H1 (cell line): ENCODE measurements at regions not wholly inside any gene's neighbourhood (a gene's known extent, or its start where the extent isn't known, plus 50 kb on each side); places are given as distances from the start of the nearest gene placed in this dataset.

Experiments
- CTCF ChIA-PET: fragments of 300-600 bp; sonication (Branson Sonifier 250); formaldehyde crosslinking; loops from one replicate; lab custom pipeline; 2021; ENCODE audit not compliant: partially characterized antibody; lab: Charles Lee
- POLR2A ChIA-PET: fragments of 300-600 bp; sonication (Branson Sonifier 250); formaldehyde crosslinking; loops from one replicate; lab custom pipeline; 2021; ENCODE audit warnings: inconsistent platforms; ENCODE audit not compliant: partially characterized antibody; lab: Charles Lee
- DNase-seq, 2 experiments: peaks; one replicate each; pipeline versions ENCODE4 v3.0.0 to v3.0.0-alpha.2; 2010 to 2022; ENCODE audit warnings: low spot score in 2 of 2, low read depth in 1 of 2, mixed read lengths in 1 of 2
- FAIRE-seq: peaks from 2 replicates; lab custom pipeline; 2011; peaks lifted over from hg19 to GRCh38; lab: Jason Lieb, UNC
- H2AFZ ChIP-seq: 2 replicates; pipeline ENCODE4 v1.8.1; 2012; ENCODE audit warnings: low read length, inconsistent platforms
- H2AK5ac ChIP-seq: 2 replicates; pipeline ENCODE4 v1.6.1; 2013; ENCODE audit warnings: low read depth, low read length
- H2BK120ac ChIP-seq: replicated peaks from 2 replicates; pipeline ENCODE3; 2013; ENCODE audit warnings: low read depth, low read length, inconsistent platforms
- H2BK12ac ChIP-seq: 2 replicates; pipeline ENCODE4 v1.6.1; 2013; ENCODE audit warnings: low read depth, low read length
- H2BK15ac ChIP-seq: 2 replicates; pipeline ENCODE4 v1.6.1; 2013; ENCODE audit warnings: low read length
- H2BK20ac ChIP-seq: 2 replicates; pipeline ENCODE4 v1.6.1; 2013; ENCODE audit warnings: low read length
- H2BK5ac ChIP-seq: 2 replicates; pipeline ENCODE4 v1.6.1; 2013; ENCODE audit warnings: low read depth, low read length
- H3K14ac ChIP-seq: 2 replicates; pipeline ENCODE4 v1.6.1; 2013; ENCODE audit warnings: inconsistent platforms; ENCODE audit not compliant: insufficient read length
- H3K18ac ChIP-seq: 2 replicates; pipeline ENCODE4 v1.6.1; 2013; ENCODE audit warnings: low read length; ENCODE audit errors: extremely low read depth
- H3K23ac ChIP-seq: 2 replicates; pipeline ENCODE4 v1.6.1; 2013; ENCODE audit warnings: inconsistent platforms; ENCODE audit not compliant: insufficient read length
- H3K23me2 ChIP-seq: 2 replicates; pipeline ENCODE4 v1.6.1; 2013; ENCODE audit warnings: low read depth, low read length
- H3K27ac ChIP-seq: 2 replicates; pipeline ENCODE4 v1.6.1; 2011; ENCODE audit warnings: low read depth, low read length, inconsistent platforms
- H3K27me3 ChIP-seq, 4 experiments: replicated peaks in 1 of 4; 1 replicate in 1 of 4; 2 replicates in 3 of 4; pipeline versions ENCODE4 v1.6.1 to v1.8.1; 2011 to 2013; ENCODE audit warnings: low read length in 3 of 4, mild to moderate bottlenecking in 3 of 4, inconsistent platforms in 2 of 4, mixed read lengths in 2 of 4, moderate library complexity in 1 of 4; ENCODE audit not compliant: control insufficient read depth in 3 of 4, insufficient read depth in 3 of 4; ENCODE audit errors: extremely low read depth in 1 of 4
- H3K36me3 ChIP-seq, 4 experiments: 2 replicates each; pipeline versions ENCODE4 v1.6.1 to v1.8.1; 2011 to 2013; ENCODE audit warnings: mild to moderate bottlenecking in 4 of 4, low read length in 3 of 4, moderate library complexity in 2 of 4, control low read depth in 1 of 4, inconsistent platforms in 1 of 4; ENCODE audit not compliant: insufficient read depth in 4 of 4, control insufficient read depth in 2 of 4
- H3K4ac ChIP-seq: replicated peaks from 2 replicates; pipeline ENCODE3; 2013; ENCODE audit warnings: low read length, low read depth, mixed read lengths, inconsistent platforms; ENCODE audit not compliant: insufficient read length
- H3K4me1 ChIP-seq, 4 experiments: replicated peaks in 1 of 4; 1 replicate in 1 of 4; 2 replicates in 3 of 4; pipeline versions ENCODE4 v1.6.1 to v1.8.1; 2011 to 2013; ENCODE audit warnings: low read length in 3 of 4, inconsistent platforms in 2 of 4, mixed read lengths in 1 of 4; ENCODE audit not compliant: insufficient read depth in 4 of 4, control insufficient read depth in 3 of 4
- H3K4me2 ChIP-seq, 2 experiments: 2 replicates each; pipeline versions ENCODE4 v1.6.1 to v1.8.1; 2011 to 2013; ENCODE audit warnings: low read depth in 2 of 2, low read length in 2 of 2, control low read depth in 1 of 2, inconsistent platforms in 1 of 2, mild to moderate bottlenecking in 1 of 2; ENCODE audit not compliant: insufficient read depth in 1 of 2
- H3K4me3 ChIP-seq, 4 experiments: fragments of 200-600, 300-600 bp in 1 of 4; sonication (generic), shearing (Covaris generic), sonication (Bioruptor Twin) in 1 of 4; 2 replicates each; pipeline versions ENCODE4 v1.5.1 to v1.8.1; 2011 to 2016; ENCODE audit warnings: low read length in 4 of 4, low read depth in 3 of 4, control low read depth in 2 of 4, inconsistent platforms in 2 of 4, mild to moderate bottlenecking in 2 of 4, mixed read lengths in 1 of 4, moderate library complexity in 1 of 4; ENCODE audit not compliant: insufficient read depth in 2 of 4; ENCODE audit errors: extremely low read depth in 1 of 4
- H3K56ac ChIP-seq: replicated peaks from 2 replicates; pipeline ENCODE3; 2013; ENCODE audit warnings: low read depth, mild to moderate bottlenecking, mixed read lengths, low read length, inconsistent platforms; ENCODE audit not compliant: insufficient read length
- H3K79me1 ChIP-seq: 2 replicates; pipeline ENCODE4 v1.6.1; 2013; ENCODE audit warnings: low read depth, low read length, control low read depth
- H3K79me2 ChIP-seq, 2 experiments: 2 replicates each; pipeline versions ENCODE4 v1.6.1 to v1.8.1; 2012 to 2013; ENCODE audit warnings: low read length in 2 of 2, mild to moderate bottlenecking in 2 of 2, inconsistent platforms in 1 of 2; ENCODE audit not compliant: insufficient read depth in 2 of 2, control insufficient read depth in 1 of 2
- H3K9ac ChIP-seq, 4 experiments: replicated peaks in 1 of 4; 1 replicate in 1 of 4; 2 replicates in 3 of 4; pipeline versions ENCODE4 v1.6.1 to v1.8.1; 2011 to 2013; ENCODE audit warnings: low read depth in 3 of 4, low read length in 3 of 4, control low read depth in 2 of 4, mild to moderate bottlenecking in 2 of 4, moderate library complexity in 2 of 4, inconsistent platforms in 1 of 4; ENCODE audit errors: extremely low read depth in 1 of 4
- H3K9me3 ChIP-seq, 2 experiments: 2 replicates each; pipeline versions ENCODE4 v1.6.1 to v1.8.1; 2012 to 2013; ENCODE audit warnings: mild to moderate bottlenecking in 2 of 2, moderate library complexity in 2 of 2, control low read depth in 1 of 2, inconsistent platforms in 1 of 2, low read depth in 1 of 2, low read length in 1 of 2, mixed read lengths in 1 of 2; ENCODE audit not compliant: insufficient read depth in 2 of 2
- H4K20me1 ChIP-seq, 2 experiments: replicated peaks in 1 of 2; 2 replicates each; pipeline versions ENCODE3 to v1.8.1; 2011 to 2013; ENCODE audit warnings: inconsistent platforms in 2 of 2, low read length in 2 of 2, mild to moderate bottlenecking in 1 of 2; ENCODE audit not compliant: insufficient read depth in 2 of 2, control insufficient read depth in 1 of 2
- H4K5ac ChIP-seq: 2 replicates; pipeline ENCODE4 v1.6.1; 2013; ENCODE audit warnings: low read length, low read depth, mixed read lengths, inconsistent platforms; ENCODE audit not compliant: insufficient read length
- H4K8ac ChIP-seq: 2 replicates; pipeline ENCODE4 v1.8.0; 2013; ENCODE audit warnings: mild to moderate bottlenecking, moderate library complexity, low read length, inconsistent platforms; ENCODE audit not compliant: insufficient read depth; ENCODE audit errors: extremely low read depth
- H4K91ac ChIP-seq: replicated peaks from 2 replicates; pipeline ENCODE3; 2013; ENCODE audit warnings: low read length, mixed read lengths, inconsistent platforms; ENCODE audit not compliant: insufficient read length
- CHD2 ChIP-seq: IDR thresholded peaks from 2 replicates; pipeline ENCODE4 v1.6.1; 2012; ENCODE audit warnings: low read length, improper control_type of control experiment
- CTBP2 ChIP-seq: IDR thresholded peaks from 2 replicates; pipeline ENCODE4 v1.7.0; 2011; ENCODE audit warnings: borderline replicate concordance, mild to moderate bottlenecking, moderate library complexity, mixed read lengths, low read length; ENCODE audit not compliant: insufficient read depth, insufficient read length
- HDAC2 ChIP-seq, 2 experiments: fragments of 300-600 bp in 1 of 2; sonication (generic) in 1 of 2; IDR thresholded peaks; 2 replicates each; pipeline ENCODE4 v1.6.1; 2011 to 2012; ENCODE audit warnings: low read depth in 2 of 2, low read length in 2 of 2, mild to moderate bottlenecking in 2 of 2, moderate library complexity in 2 of 2, borderline replicate concordance in 1 of 2, inconsistent platforms in 1 of 2
- JUN ChIP-seq: IDR thresholded peaks from 2 replicates; pipeline ENCODE4 v1.6.1; 2011; ENCODE audit warnings: low read depth, mild to moderate bottlenecking, improper control_type of control experiment, low read length
- MAFK ChIP-seq: IDR thresholded peaks from 2 replicates; pipeline ENCODE4 v1.6.1; 2012; ENCODE audit warnings: low read depth, mild to moderate bottlenecking, improper control_type of control experiment, low read length
- POU5F1 ChIP-seq: IDR thresholded peaks from 2 replicates; pipeline ENCODE4 v1.6.1; 2011; ENCODE audit warnings: low read depth, mild to moderate bottlenecking, low read length, moderate library complexity
- RNF2 ChIP-seq: fragments of 200-900, 300-1000 bp; sonication (generic); IDR thresholded peaks from 2 replicates; pipeline ENCODE4 v1.7.1; 2016; ENCODE audit warnings: borderline replicate concordance, low read depth, mild to moderate bottlenecking, antibody characterized with exemption, low read length; ENCODE audit not compliant: poor library complexity, severe bottlenecking; ENCODE audit errors: missing control alignments
- SP2 ChIP-seq: IDR thresholded peaks from 2 replicates; pipeline ENCODE4 v1.6.1; 2012; ENCODE audit warnings: mild to moderate bottlenecking, low read length, inconsistent platforms
- SUZ12 ChIP-seq: fragments of 200-600 bp; sonication (generic); IDR thresholded peaks from 2 replicates; pipeline ENCODE4 v1.6.1; 2012; ENCODE audit warnings: mild to moderate bottlenecking, inconsistent platforms, low read length, moderate library complexity, mixed read lengths
- WGBS, 2 experiments: shearing (Covaris generic) in 1 of 2; methylation state at CpG; one replicate each; pipeline versions ENCODE4 v1.1.6 to v1.1.7; 2013 to 2015; ENCODE audit warnings: low lambda C conversion rate in 2 of 2, mixed read lengths in 2 of 2, inconsistent platforms in 1 of 2, low coverage in 1 of 2, missing lambda C conversion rate in 1 of 2; ENCODE audit not compliant: insufficient replicate concordance in 2 of 2, insufficient coverage in 1 of 2, insufficient read length in 1 of 2; ENCODE audit errors: extremely low coverage in 1 of 2, missing lambda C conversion rate in 1 of 2; 5-methylcytosine and 5-hydroxymethylcytosine counted together

DNA sequence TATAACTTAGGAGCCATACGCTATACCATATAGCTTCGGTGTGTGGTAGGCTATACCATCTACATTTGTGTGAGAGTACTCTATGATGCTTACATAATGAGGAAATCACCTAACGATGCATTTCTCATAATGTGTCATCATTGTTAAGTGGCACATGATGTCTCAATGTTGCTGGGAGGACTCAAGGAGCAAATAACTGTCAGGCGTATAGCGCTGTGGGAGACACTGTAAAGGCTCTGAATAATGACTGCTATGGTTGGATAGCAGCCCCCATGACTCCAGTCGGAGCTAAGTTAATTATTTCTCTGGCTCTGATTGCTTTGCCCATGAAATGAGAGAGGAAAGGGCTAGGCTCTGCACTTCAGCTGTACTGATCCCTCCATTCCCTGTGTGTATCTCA is 197.2 kb downstream of the RGS9 start:
- no peak overlapping the region for H2AK5ac ChIP-seq
- no peaks in the 10 kb centered on the region for H3K27me3 ChIP-seq
- TF ChIP-seq SUZ12, result no peak
- no peak for TF ChIP-seq CHD2
- TF ChIP-seq JUN, result no peak
- no peak for TF ChIP-seq SP2
- no peak for TF ChIP-seq MAFK
- no peak for TF ChIP-seq HDAC2 (IDR thresholded peaks at IDR 0.05; ENCODE audit: borderline replicate concordance in 1 of 2, low read depth in 2 of 2, low read length in 2 of 2)
- no peak for TF ChIP-seq POU5F1
- TF ChIP-seq RNF2, result no peak
- TF ChIP-seq CTBP2, result no peak
- WGBS, 2 experiments, result 88% methylated on average over 6 of the region's 6 CpGs; no CpG with 5 or more reads in 1 of the 2 experiments
- no peak overlapping the region for H4K5ac ChIP-seq
- H3K36me3 ChIP-seq, result no peaks in the 10 kb centered on the region
- no peaks in the 10 kb centered on the region for H3K79me1 ChIP-seq
- no peak overlapping the region for H3K14ac ChIP-seq
- H3K23me2 ChIP-seq, result no peaks in the 10 kb centered on the region
- peaks cover 0 to 4% (median 0%) of the 10 kb centered on the region in 4 experiments; a peak in 3 of 7 replicates for H3K4me1 ChIP-seq
- no peak overlapping the region for H2BK20ac ChIP-seq
- H3K9me3 ChIP-seq, result no peaks in the 10 kb centered on the region
- H2BK120ac ChIP-seq, result no peak overlapping the region
- no peaks in the 10 kb centered on the region for H4K20me1 ChIP-seq
- H4K8ac ChIP-seq, result no peak overlapping the region
- H3K4me3 ChIP-seq, result no peak overlapping the region
- H3K9ac ChIP-seq, result no peak overlapping the region
- no peak overlapping the region for H4K91ac ChIP-seq
- no peak overlapping the region for H2BK5ac ChIP-seq
- no peak overlapping the region for H3K23ac ChIP-seq
- ChIA-PET POLR2A (no interaction called here), CTCF (interaction anchor here (1.0 to 2.3 kb wide), 6 partner anchors 10 to 116 kb away, joined by 3 to 7 read pairs (median 3); no protein-coding TSS in a partner anchor)
- no peak for FAIRE-seq
- no peak overlapping the region for H2BK12ac ChIP-seq
- H3K18ac ChIP-seq, result no peak overlapping the region
- H3K79me2 ChIP-seq, result no peaks in the 10 kb centered on the region
- no peak for DNase-seq
- H3K4ac ChIP-seq, result no peak overlapping the region
- no peak overlapping the region for H3K4me2 ChIP-seq
- H3K56ac ChIP-seq, result no peak overlapping the region
- H2BK15ac ChIP-seq, result no peak overlapping the region
- no peak overlapping the region for H2AFZ ChIP-seq
- H3K27ac ChIP-seq, result no peak overlapping the region
